ENCODE measurements at regions not wholly inside any gene's neighbourhood (a gene's known extent, or its start where the extent isn't known, plus 50 kb on each side); places are given as distances from the start of the nearest gene placed in this dataset.

DNA sequence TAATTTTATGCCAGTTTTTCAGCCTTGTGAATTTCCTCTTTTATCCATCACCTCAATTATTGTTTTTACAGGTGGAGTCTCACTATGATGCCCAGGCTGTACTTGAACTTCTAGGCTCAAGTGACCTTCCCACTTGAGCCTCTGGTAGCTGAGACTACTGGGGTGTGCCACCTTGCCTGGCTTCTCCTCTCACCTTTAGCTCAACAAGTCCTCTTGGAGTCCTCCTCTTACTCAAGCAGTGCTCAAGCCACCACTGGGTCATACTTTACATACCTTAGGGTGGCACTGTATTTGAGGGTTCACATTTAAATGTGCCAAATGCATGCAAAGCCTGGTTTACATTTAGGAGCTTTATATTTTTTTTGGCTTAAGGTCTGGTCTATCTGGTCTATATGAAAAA lies 350.1 kb upstream of the MCTP2 start:
- Histone ChIP-seq H3K9ac (ENCODE audit: low read length) (no peak overlapping the region), H3K9me3 (ENCODE audit: low read length) (no peaks in the 10 kb centered on the region), H3K79me2 (ENCODE audit: low read length) (no peaks in the 10 kb centered on the region), H3K27me3 (ENCODE audit: low read length) (no peaks in the 10 kb centered on the region), H3K4me3 (ENCODE audit: low read length) (no peak overlapping the region), H3K9me2 (replicated peaks; ENCODE audit: insufficient read depth, low read length) (no peaks in the 10 kb centered on the region), H4K20me1 (ENCODE audit: insufficient read depth, low read depth, low read length) (no peaks in the 10 kb centered on the region), H3K4me1 (ENCODE audit: low read length) (no peaks in the 10 kb centered on the region; the same call in 1 of the 2 replicates), H2AFZ (ENCODE audit: low read length) (no peak overlapping the region), H3K27ac (ENCODE audit: low read length) (no peak overlapping the region), H3K36me3 (ENCODE audit: insufficient read depth, low read length) (no peaks in the 10 kb centered on the region), H3K4me2 (ENCODE audit: low read depth, low read length, poor library complexity, severe bottlenecking) (no peak overlapping the region)
- DNase-seq, result no peak

DNA sequence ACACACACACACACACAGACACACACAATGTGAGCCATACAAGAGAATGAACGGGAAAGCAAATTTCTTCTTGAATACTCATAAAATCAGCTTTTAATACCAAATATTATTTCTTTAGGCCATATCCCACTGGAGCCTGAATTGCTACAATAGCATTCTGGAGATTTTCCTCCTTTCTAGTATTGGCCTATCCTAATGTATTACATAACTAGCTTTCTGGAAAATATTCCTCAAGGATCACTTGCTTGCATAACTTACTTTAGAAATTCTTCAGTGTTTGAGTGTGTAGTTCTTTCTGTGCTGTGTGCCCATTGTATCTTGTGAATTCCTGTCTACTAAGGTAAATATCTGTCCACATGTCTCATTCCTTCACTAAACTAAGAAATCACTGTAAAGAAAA lies 351.0 kb upstream of the MCTP2 start:
- no peak overlapping the region for H3K27ac ChIP-seq (ENCODE audit: low read length)
- no peaks in the 10 kb centered on the region for H3K27me3 ChIP-seq (ENCODE audit: low read length)
- no peaks in the 10 kb centered on the region for H4K20me1 ChIP-seq (ENCODE audit: insufficient read depth, low read depth, low read length)
- H3K79me2 ChIP-seq (ENCODE audit: low read length), result no peaks in the 10 kb centered on the region
- H3K9me2 ChIP-seq (replicated peaks; ENCODE audit: insufficient read depth, low read length), result no peaks in the 10 kb centered on the region
- no peaks in the 10 kb centered on the region for H3K9me3 ChIP-seq (ENCODE audit: low read length)
- no peak overlapping the region for H2AFZ ChIP-seq (ENCODE audit: low read length)
- no peak overlapping the region for H3K9ac ChIP-seq (ENCODE audit: low read length)
- DNase-seq, result no peak
- no peak overlapping the region for H3K4me2 ChIP-seq (ENCODE audit: low read depth, low read length, poor library complexity, severe bottlenecking)
- no peak overlapping the region for H3K4me3 ChIP-seq (ENCODE audit: low read length)
- no peaks in the 10 kb centered on the region; the same call in 1 of the 2 replicates for H3K4me1 ChIP-seq (ENCODE audit: low read length)
- H3K36me3 ChIP-seq (ENCODE audit: insufficient read depth, low read length), result no peaks in the 10 kb centered on the region

DNA sequence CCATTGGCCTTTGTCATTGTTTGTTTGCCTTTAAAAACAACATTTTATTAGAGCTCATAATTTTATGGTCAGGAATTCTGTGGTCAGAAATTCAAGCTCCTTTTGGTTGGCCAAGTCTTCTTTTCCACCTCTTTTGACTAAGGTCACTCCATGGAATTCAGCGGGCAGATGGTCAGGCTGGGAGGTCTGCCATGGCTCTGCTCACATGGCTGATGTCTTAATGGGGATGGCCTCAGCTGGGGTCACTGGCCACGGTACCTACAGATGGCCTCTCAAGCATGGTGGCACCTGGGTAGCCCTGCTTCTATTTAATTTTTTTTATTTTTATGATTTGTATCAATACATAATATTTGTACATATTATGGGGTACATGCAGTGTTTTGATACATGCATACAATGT lies 360.8 kb upstream of the MCTP2 start:
- no peak overlapping the region for H2AFZ ChIP-seq (ENCODE audit: low read length)
- no peak overlapping the region for H3K4me2 ChIP-seq (ENCODE audit: low read depth, low read length, poor library complexity, severe bottlenecking)
- no peaks in the 10 kb centered on the region for H3K9me2 ChIP-seq (replicated peaks; ENCODE audit: insufficient read depth, low read length)
- H4K20me1 ChIP-seq (ENCODE audit: insufficient read depth, low read depth, low read length), result no peaks in the 10 kb centered on the region
- no peaks in the 10 kb centered on the region for H3K4me1 ChIP-seq (ENCODE audit: low read length)
- H3K27me3 ChIP-seq (ENCODE audit: low read length), result no peaks in the 10 kb centered on the region
- no peaks in the 10 kb centered on the region for H3K79me2 ChIP-seq (ENCODE audit: low read length)
- no peak overlapping the region for H3K27ac ChIP-seq (ENCODE audit: low read length)
- H3K4me3 ChIP-seq (ENCODE audit: low read length), result no peak overlapping the region
- H3K9me3 ChIP-seq (ENCODE audit: low read length), result no peaks in the 10 kb centered on the region
- no peaks in the 10 kb centered on the region for H3K36me3 ChIP-seq (ENCODE audit: insufficient read depth, low read length)
- no peak for DNase-seq
- H3K9ac ChIP-seq (ENCODE audit: low read length), result no peak overlapping the region

DNA sequence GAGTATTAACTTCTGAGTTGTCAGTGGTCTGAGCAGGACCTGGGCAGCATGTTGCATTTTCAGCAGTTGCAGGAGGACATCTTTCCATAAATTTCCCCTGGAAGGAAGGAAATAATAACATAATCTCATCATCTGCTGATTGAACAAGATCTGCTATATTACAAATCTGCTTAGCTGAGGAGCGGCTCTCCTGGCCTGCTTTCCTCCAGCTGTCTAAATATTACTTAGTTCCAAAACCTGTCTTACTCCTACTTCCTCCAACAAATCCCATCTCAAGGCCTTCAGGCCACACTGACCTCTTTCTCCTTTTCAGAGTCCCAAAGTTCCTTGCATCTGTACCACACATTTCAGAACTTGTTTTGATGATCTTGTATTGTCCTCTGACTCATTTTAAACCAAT lies 364.4 kb upstream of the MCTP2 start:
- Histone ChIP-seq H3K4me1 (ENCODE audit: low read length) (no peaks in the 10 kb centered on the region), H3K9me2 (replicated peaks; ENCODE audit: insufficient read depth, low read length) (no peaks in the 10 kb centered on the region), H3K27ac (ENCODE audit: low read length) (no peak overlapping the region), H3K9me3 (ENCODE audit: low read length) (no peaks in the 10 kb centered on the region), H3K4me2 (ENCODE audit: low read depth, low read length, poor library complexity, severe bottlenecking) (no peak overlapping the region), H2AFZ (ENCODE audit: low read length) (no peak overlapping the region), H3K27me3 (ENCODE audit: low read length) (no peaks in the 10 kb centered on the region), H3K79me2 (ENCODE audit: low read length) (no peaks in the 10 kb centered on the region), H3K4me3 (ENCODE audit: low read length) (no peak overlapping the region), H4K20me1 (ENCODE audit: insufficient read depth, low read depth, low read length) (no peaks in the 10 kb centered on the region), H3K36me3 (ENCODE audit: insufficient read depth, low read length) (no peaks in the 10 kb centered on the region), H3K9ac (ENCODE audit: low read length) (no peak overlapping the region)
- no peak for DNase-seq

DNA sequence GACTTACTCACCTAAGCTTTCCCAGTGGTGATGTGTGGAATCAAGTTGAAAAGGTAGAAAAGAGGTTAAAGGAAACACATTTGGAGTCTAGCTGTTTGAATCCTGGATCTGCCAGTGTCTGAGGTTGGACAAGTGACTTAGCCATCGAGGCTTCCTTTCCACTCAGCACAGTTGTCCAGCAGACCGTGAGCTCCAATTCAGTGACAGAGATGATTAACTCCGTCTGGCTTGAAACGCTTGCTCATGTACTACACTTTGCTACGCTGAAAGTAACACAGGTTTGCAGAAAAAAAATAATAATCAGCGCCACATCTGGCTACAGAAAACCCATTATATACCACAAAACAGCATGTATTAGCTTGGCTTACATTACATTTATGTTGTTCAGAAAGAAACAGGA lies 364.9 kb upstream of the MCTP2 start:
- no peak overlapping the region for H3K4me3 ChIP-seq (ENCODE audit: low read length)
- H3K79me2 ChIP-seq (ENCODE audit: low read length), result no peaks in the 10 kb centered on the region
- H3K36me3 ChIP-seq (ENCODE audit: insufficient read depth, low read length), result no peaks in the 10 kb centered on the region
- no peak overlapping the region for H3K27ac ChIP-seq (ENCODE audit: low read length)
- H2AFZ ChIP-seq (ENCODE audit: low read length), result no peak overlapping the region
- H4K20me1 ChIP-seq (ENCODE audit: insufficient read depth, low read depth, low read length), result no peaks in the 10 kb centered on the region
- no peak for DNase-seq
- no peaks in the 10 kb centered on the region for H3K9me2 ChIP-seq (replicated peaks; ENCODE audit: insufficient read depth, low read length)
- H3K9ac ChIP-seq (ENCODE audit: low read length), result no peak overlapping the region
- no peaks in the 10 kb centered on the region for H3K4me1 ChIP-seq (ENCODE audit: low read length)
- H3K4me2 ChIP-seq (ENCODE audit: low read depth, low read length, poor library complexity, severe bottlenecking), result no peak overlapping the region
- H3K9me3 ChIP-seq (ENCODE audit: low read length), result no peaks in the 10 kb centered on the region
- H3K27me3 ChIP-seq (ENCODE audit: low read length), result no peaks in the 10 kb centered on the region

DNA sequence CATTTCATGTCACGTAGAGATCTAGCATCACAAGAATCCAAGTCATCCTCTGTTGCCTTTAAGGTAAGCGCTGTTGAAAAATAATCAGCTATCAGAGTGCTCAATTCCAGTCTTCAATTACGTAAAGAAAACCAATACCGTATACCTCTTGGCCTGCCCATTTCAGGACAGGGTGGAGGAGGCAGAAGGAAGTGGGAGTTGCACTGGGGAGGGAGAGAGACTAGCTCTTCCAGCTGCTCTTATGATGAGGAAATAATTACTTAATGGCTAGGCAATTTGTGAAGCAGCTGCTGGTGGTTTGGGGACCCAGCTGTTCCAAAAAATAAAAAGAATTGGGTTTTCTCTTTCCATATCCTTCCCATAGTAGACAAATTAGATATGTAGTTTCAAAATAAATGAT lies 365.8 kb upstream of the MCTP2 start:
- Histone ChIP-seq H3K36me3 (ENCODE audit: insufficient read depth, low read length) (no peaks in the 10 kb centered on the region), H3K4me1 (ENCODE audit: low read length) (no peaks in the 10 kb centered on the region), H3K27ac (ENCODE audit: low read length) (no peak overlapping the region), H3K79me2 (ENCODE audit: low read length) (no peaks in the 10 kb centered on the region), H3K9ac (ENCODE audit: low read length) (no peak overlapping the region), H2AFZ (ENCODE audit: low read length) (no peak overlapping the region), H3K9me2 (replicated peaks; ENCODE audit: insufficient read depth, low read length) (no peaks in the 10 kb centered on the region), H4K20me1 (ENCODE audit: insufficient read depth, low read depth, low read length) (no peaks in the 10 kb centered on the region), H3K4me2 (ENCODE audit: low read depth, low read length, poor library complexity, severe bottlenecking) (no peak overlapping the region), H3K4me3 (ENCODE audit: low read length) (no peak overlapping the region), H3K9me3 (ENCODE audit: low read length) (no peaks in the 10 kb centered on the region), H3K27me3 (ENCODE audit: low read length) (no peaks in the 10 kb centered on the region)
- no peak for DNase-seq

DNA sequence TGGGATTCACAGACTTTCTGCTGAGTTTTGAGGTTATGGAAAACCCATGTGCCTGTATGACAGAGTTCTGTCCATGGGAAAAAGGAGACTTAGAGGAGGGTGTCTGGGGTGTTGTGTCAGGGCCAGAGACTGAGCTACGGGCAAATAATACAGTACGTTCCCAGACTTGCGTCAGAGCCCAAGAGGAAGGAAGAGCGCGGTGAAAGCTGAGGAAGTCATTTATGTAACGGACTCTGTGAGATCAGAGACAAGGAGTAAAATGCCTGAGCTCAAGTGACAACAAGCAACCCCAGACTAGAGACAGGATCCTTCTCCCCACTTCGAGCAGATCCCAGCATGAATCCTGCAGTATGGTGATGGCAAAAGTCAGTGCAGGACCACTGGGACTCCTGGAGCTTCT lies 368.6 kb upstream of the MCTP2 start:
- no peaks in the 10 kb centered on the region for H3K9me2 ChIP-seq (replicated peaks; ENCODE audit: insufficient read depth, low read length)
- no peak overlapping the region for H3K27ac ChIP-seq (ENCODE audit: low read length)
- H4K20me1 ChIP-seq (ENCODE audit: insufficient read depth, low read depth, low read length), result no peaks in the 10 kb centered on the region
- DNase-seq, result no peak
- no peaks in the 10 kb centered on the region for H3K79me2 ChIP-seq (ENCODE audit: low read length)
- no peaks in the 10 kb centered on the region for H3K4me1 ChIP-seq (ENCODE audit: low read length)
- H3K27me3 ChIP-seq (ENCODE audit: low read length), result no peaks in the 10 kb centered on the region
- H3K9ac ChIP-seq (ENCODE audit: low read length), result no peak overlapping the region
- H2AFZ ChIP-seq (ENCODE audit: low read length), result no peak overlapping the region
- H3K4me2 ChIP-seq (ENCODE audit: low read depth, low read length, poor library complexity, severe bottlenecking), result no peak overlapping the region
- no peaks in the 10 kb centered on the region for H3K36me3 ChIP-seq (ENCODE audit: insufficient read depth, low read length)
- no peaks in the 10 kb centered on the region for H3K9me3 ChIP-seq (ENCODE audit: low read length)
- no peak overlapping the region for H3K4me3 ChIP-seq (ENCODE audit: low read length)

DNA sequence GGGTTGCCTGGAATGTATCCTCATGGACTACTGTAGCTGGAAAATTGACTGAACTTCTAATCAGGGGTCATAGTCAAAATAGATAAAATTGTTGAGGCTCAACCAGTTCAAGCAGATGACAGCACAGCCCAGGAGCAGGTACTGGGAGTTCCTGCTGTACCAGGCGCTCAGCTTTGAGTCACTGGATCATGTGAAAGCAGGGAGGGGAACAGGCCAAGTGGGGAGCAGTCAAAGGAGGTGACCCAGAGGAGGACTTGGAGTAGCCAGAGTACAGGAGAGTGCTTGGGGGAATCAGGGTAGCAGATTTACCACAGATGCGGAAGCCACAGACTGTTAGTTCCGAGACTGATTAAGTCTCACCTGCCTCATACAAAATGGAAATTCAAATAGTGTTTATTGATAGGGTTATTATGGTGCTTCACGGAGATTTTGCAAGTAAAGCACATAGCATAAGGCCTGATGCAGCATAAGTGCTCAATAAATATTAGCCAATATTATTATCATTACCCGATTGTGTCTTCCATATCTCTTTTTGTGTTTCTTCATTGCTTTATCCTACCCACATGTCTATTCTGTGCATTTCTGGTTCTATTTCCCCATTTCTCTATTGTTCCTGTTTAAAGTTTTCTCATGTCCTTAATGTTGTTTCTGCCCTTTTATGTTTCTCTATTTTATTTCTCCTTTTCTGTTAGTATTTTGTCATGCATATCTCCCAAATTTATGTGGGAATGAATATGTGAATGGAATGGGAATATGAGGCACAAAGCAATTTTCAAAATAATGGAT lies 369.2 kb upstream of the MCTP2 start:
- Histone ChIP-seq H3K9me2 (replicated peaks; ENCODE audit: insufficient read depth, low read length) (no peaks in the 10 kb centered on the region), H3K9ac (ENCODE audit: low read length) (no peak overlapping the region), H3K4me1 (ENCODE audit: low read length) (no peaks in the 10 kb centered on the region), H4K20me1 (ENCODE audit: insufficient read depth, low read depth, low read length) (no peaks in the 10 kb centered on the region), H3K27me3 (ENCODE audit: low read length) (no peaks in the 10 kb centered on the region), H3K4me2 (ENCODE audit: low read depth, low read length, poor library complexity, severe bottlenecking) (no peak overlapping the region), H3K4me3 (ENCODE audit: low read length) (no peak overlapping the region), H3K79me2 (ENCODE audit: low read length) (no peaks in the 10 kb centered on the region), H3K27ac (ENCODE audit: low read length) (no peak overlapping the region), H2AFZ (ENCODE audit: low read length) (no peak overlapping the region), H3K36me3 (ENCODE audit: insufficient read depth, low read length) (no peaks in the 10 kb centered on the region), H3K9me3 (ENCODE audit: low read length) (no peaks in the 10 kb centered on the region)
- no peak for DNase-seq

All from Karpas-422 (cell line).